Motor neuron (in vitro differentiated cells): ENCODE measurements at regions not wholly inside any gene's neighbourhood (a gene's known extent, or its start where the extent isn't known, plus 50 kb on each side); places are given as distances from the start of the nearest gene placed in this dataset.
A peak's percentile ranks its signal among the peaks of the same experiment; 100 is the strongest.

Source experiments
- ATAC-seq, 8 experiments: fragments of 200-7000 bp; cut with Tn5 transposase; replicated peaks in 6 of 8; 2 replicates each; pipeline ENCODE4 v1.8.0; 2021; ENCODE audit warnings: mild to moderate bottlenecking in 8 of 8, moderate library complexity in 8 of 8
- H3K27ac ChIP-seq, 2 donors: fragments of 250-450 bp; sonication (Bioruptor Pico); 2 replicates each; pipeline ENCODE4 v1.9.0; 2021; ENCODE audit warnings: antibody characterized with exemption in 2 of 2, mild to moderate bottlenecking in 2 of 2, moderate library complexity in 1 of 2
- H3K4me1 ChIP-seq, 2 donors: fragments of 250-450 bp; sonication (Bioruptor Pico); replicated peaks in 1 of 2; 2 replicates each; pipeline ENCODE4 v1.6.1; 2021; ENCODE audit warnings: antibody characterized with exemption in 2 of 2, mild to moderate bottlenecking in 2 of 2, moderate library complexity in 1 of 2
- H3K4me3 ChIP-seq, 5 donors: fragments of 250-450 bp; sonication (Bioruptor Pico); 2 replicates each; pipeline ENCODE4 v1.9.0; 2021; ENCODE audit warnings: antibody characterized with exemption in 5 of 5, mild to moderate bottlenecking in 5 of 5, moderate library complexity in 4 of 5
- WGBS, 10 experiments: fragments of 450-650 bp; shearing (Covaris generic); methylation state at CpG; one replicate each; pipeline ENCODE4 v1.0.0; 2022; 5-methylcytosine and 5-hydroxymethylcytosine counted together
- in situ Hi-C, 9 experiments: fragments of 400-800 bp; cut with MboI; loops; one replicate each; pipeline ENCODE4 v1.15.0; 2021; ENCODE audit warnings: low sequenced_read_pairs in 9 of 9, low pct_unique_long_range_greater_than_20kb in 2 of 9; ENCODE audit not compliant: unreplicated experiment in 9 of 9

GRCh38 chr6:80457439-80457933 lies 351.0 kb downstream of the BCKDHB start:
- ATAC-seq: peak; percentile 60 to 100 (median 83)
- no peak overlapping the region for H3K27ac ChIP-seq
- peaks cover 0 to 6% of the 10 kb centered on the region in 2 donors for H3K4me1 ChIP-seq
- in situ Hi-C loops: no loop called here
- no peak overlapping the region for H3K4me3 ChIP-seq
- WGBS, 10 experiments: 0 to 100% (median 77%) methylated on average over 1 to 3 of the region's 3 CpGs; no CpG with 5 or more reads in 1 of the 10 experiments

DNA sequence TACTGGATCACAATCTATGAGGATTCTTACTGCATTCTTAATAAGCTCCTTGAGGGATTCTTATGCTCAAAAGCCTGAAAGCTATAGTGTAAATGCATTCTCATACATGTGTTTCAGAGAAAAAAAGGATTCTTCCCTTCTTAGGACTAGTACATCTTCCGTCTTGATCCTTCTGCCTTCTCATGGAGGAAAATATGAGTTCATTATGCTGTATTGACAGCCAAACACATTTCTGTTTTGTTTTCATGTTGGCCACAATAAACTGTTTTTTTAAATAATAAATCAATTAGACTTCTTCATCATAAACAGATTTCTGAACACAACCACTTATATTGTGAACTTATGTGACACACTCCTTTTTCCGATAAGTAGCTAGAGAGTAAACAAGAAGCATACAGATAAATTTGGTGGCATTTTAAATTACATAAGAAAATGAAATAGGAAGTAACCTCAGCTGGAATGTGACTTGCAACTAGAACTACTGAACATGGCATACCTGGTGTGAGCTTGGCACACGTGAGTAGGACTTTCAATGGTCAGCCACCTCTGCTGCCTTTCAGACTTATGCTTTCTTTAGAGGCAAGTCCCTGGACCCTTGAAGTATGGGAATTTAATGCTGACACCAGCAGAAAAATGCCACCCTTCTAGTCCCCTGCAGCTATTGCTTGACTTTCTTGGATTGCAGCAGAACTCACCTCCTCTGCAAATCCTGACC lies 350.4 kb downstream of the BCKDHB start:
- in situ Hi-C loops: no loop called here
- ATAC-seq: no peak
- no peak overlapping the region for H3K4me3 ChIP-seq
- peaks cover 0 to 6% of the 10 kb centered on the region in 2 donors for H3K4me1 ChIP-seq
- H3K27ac ChIP-seq: no peak overlapping the region
- 57 to 100% (median 95%) methylated on average over 1 to 3 of the region's 3 CpGs for WGBS, 10 experiments

- peak in 3 of 8 experiments; percentile 16 to 72 (median 42) for ATAC-seq
- no peak overlapping the region for H3K27ac ChIP-seq
- WGBS, 10 experiments: 0 to 100% (median 78%) methylated on average over 1 to 4 of the region's 4 CpGs
- H3K4me1 ChIP-seq: peaks cover 0 to 3% of the 10 kb centered on the region in 2 donors
- in situ Hi-C loops: no loop called here
- H3K4me3 ChIP-seq: no peak overlapping the region
Observed at GRCh38 chr6:80454661-80455365, 348.3 kb downstream of the BCKDHB start.

DNA sequence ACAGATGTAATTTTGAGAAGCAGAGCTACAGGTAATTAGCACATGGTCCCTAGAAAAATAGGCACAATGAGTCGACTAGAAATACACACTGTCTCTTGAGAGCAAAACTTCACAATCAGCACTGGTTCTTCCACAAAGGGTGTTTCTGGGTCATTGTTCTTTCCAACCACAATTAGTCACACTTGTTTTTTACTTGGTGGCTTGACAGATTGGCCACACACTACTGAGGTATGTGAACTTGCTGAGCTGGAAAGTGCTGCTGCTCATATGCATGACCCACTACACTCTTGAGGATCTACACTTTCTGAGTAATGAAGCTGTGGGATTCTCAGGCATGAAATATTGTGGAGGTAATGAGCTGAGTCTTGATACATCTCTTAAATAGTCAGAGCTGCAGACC lies 347.7 kb downstream of the BCKDHB start:
- Histone ChIP-seq H3K27ac (no peak overlapping the region), H3K4me1 (peaks cover 0 to 3% of the 10 kb centered on the region in 2 donors), H3K4me3 (no peak overlapping the region)
- in situ Hi-C loops: no loop called here
- WGBS, 10 experiments: 0 to 100% (median 48%) methylated on average over 1 of the region's 1 CpG; no CpG with 5 or more reads in 4 of the 10 experiments
- ATAC-seq: peak in 4 of 8 experiments; percentile 34 to 57 (median 44)

DNA sequence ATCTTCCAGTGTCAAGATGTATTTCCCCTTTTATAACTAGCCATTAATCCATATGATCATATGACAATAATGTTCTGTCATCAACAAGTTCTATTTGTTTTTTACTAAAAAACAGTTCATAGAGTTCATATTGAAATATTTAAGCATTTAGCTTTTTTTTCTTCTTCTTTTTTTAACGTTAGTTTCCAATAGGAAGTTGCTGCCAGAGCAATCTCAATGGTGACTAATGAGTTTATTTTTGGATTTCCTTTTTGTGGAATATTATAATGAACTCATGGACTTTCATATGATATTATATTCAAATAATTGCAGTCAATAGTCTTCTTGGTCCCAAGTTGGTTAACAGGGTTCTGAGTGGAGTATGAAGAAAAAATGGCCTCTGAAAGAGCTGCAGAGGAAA lies 343.3 kb downstream of the BCKDHB start:
- in situ Hi-C loops: no loop called here
- WGBS, 10 experiments: 17 to 100% (median 90%) methylated on average over 1 of the region's 1 CpG; no CpG with 5 or more reads in 1 of the 10 experiments
- Histone ChIP-seq H3K27ac (no peak overlapping the region), H3K4me3 (no peak overlapping the region), H3K4me1 (no peaks in the 10 kb centered on the region)
- ATAC-seq: no peak

- Histone ChIP-seq H3K4me1 (no peaks in the 10 kb centered on the region), H3K27ac (no peak overlapping the region), H3K4me3 (no peak overlapping the region)
- WGBS, 10 experiments: 72 to 100% (median 91%) methylated on average over 1 to 5 of the region's 5 CpGs; no CpG with 5 or more reads in 2 of the 10 experiments
- in situ Hi-C loops: no loop called here
- no peak for ATAC-seq
Observed at GRCh38 chr6:80446454-80447045, 340.1 kb downstream of the BCKDHB start.

DNA sequence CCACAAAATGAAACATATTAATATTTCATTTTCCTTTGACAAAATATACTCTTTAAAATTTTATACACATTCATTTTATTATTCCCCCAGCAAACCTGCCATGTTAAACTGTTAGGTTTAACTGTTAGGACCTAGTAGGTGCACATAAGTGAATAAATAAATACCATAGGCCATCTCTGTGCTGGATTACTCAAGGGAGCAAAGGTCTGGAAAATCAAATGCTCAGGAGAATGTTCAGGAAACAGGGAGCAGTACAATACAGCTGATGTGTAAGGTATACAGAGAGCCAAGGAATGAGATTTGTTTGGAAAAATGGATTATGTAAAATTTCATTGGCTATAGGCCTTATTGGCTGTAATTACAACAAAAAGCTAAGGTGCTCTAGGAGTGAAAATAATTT lies 339.3 kb downstream of the BCKDHB start:
- peaks cover 0 to under 1% of the 10 kb centered on the region in 2 donors for H3K4me1 ChIP-seq
- ATAC-seq: no peak
- H3K27ac ChIP-seq: no peak overlapping the region
- H3K4me3 ChIP-seq: no peak overlapping the region
- in situ Hi-C loops: no loop called here

DNA sequence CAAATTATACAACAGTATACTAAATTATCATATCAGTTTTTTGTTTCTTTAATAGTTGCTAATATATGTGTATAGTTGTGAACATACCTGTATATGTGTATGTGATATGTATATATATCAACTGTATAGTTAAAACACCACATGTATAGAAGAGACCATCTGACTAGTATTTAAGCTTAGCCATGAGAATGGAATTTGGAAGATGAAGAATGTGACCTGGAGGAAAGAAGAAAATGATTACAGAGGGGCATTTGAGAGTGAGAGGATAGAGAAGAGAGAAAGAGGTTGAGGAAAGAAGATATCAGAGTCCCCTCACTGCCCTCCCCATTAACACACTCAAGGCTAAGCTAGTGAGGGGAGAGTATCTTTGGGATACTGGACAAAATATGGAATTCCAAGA lies 335.9 kb downstream of the BCKDHB start:
- no peak for ATAC-seq

DNA sequence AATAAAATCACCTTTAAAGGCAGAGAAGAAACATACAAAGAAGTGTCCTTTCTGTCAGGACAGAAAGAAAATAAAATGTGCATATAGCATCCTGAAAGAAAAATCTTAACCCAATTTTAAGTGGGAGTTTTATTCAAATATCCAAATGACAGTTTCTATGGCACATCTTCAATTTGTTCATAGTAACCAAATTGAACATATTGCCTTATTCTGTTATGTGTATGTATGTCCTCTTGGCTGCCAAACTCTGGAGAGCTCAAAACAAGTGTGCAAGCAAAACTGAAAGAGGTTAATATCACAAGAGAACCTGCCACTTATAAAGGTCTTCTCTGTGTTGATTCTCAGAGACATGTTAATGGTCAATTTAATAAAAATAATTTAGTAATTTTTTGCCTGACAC lies 334.7 kb downstream of the BCKDHB start:
- no peak overlapping the region for H3K27ac ChIP-seq
- H3K4me1 ChIP-seq: peaks cover 8 to 12% of the 10 kb centered on the region in 2 donors
- in situ Hi-C loops: no loop called here
- H3K4me3 ChIP-seq: no peak overlapping the region
- ATAC-seq: no peak

More for the DNA sequence above, 335.9 kb downstream of the BCKDHB start:
- in situ Hi-C loops: no loop called here
- H3K27ac ChIP-seq: no peak overlapping the region
- peaks cover 8 to 10% of the 10 kb centered on the region in 2 donors for H3K4me1 ChIP-seq
- no peak overlapping the region for H3K4me3 ChIP-seq

GRCh38 chr6:80440496-80441115 lies 334.1 kb downstream of the BCKDHB start:
- WGBS, 10 experiments: 52 to 100% (median 85%) methylated on average over 1 to 6 of the region's 6 CpGs
- Histone ChIP-seq H3K4me3 (no peak overlapping the region), H3K27ac (no peak overlapping the region), H3K4me1 (peaks cover 8 to 12% of the 10 kb centered on the region in 2 donors)
- in situ Hi-C loops: no loop called here
- ATAC-seq: peak in 2 of 8 experiments; percentile 29 to 40

DNA sequence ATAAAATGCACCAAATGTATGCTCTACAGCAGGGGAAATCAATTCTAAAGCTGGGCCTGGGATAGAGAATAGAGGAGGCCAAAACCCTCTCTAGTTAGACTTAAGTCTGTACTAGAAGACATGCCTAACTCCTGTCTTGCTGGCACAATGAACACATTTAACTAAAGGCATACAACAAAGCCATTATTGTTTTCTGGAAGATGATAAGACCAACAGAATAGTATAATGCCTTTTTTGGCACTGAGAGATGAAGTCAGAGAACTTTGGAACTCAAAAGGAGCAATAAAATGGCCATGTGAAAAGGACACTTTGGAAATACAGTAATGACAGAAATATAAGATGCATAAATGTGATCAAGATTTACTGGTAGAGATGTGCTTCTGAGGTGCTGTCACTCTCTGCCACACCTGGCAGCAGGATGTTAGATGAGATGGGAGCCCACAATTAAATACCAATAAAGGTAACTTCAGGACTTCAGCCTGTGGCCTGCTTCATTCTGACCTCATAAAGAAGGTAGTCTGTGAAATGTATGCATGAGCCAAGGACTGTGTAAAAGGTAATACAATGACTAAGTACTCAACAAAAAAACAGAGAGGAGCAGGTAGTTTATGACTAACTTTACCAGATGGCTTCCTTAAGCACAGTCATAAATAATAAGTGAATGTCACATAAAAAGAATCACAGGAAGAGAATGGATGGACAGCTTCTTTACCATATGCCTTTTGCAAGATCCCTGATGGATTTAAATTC lies 333.4 kb downstream of the BCKDHB start:
- peaks cover 8 to 12% of the 10 kb centered on the region in 2 donors for H3K4me1 ChIP-seq
- in situ Hi-C loops: no loop called here

GRCh38 chr6:80438772-80439171 lies 332.3 kb downstream of the BCKDHB start:
- Histone ChIP-seq H3K4me3 (no peak overlapping the region), H3K4me1 (peaks cover 8 to 12% of the 10 kb centered on the region in 2 donors), H3K27ac (no peak overlapping the region)
- ATAC-seq: peak; percentile 78 to 100 (median 100)
- in situ Hi-C loops: no loop called here
- 0 to 83% (median 0%) methylated on average over 1 to 2 of the region's 2 CpGs; no CpG with 5 or more reads in 4 of the 10 experiments for WGBS, 10 experiments

More for the DNA sequence above, 333.4 kb downstream of the BCKDHB start:
- ATAC-seq: no peak
- Histone ChIP-seq H3K27ac (no peak overlapping the region), H3K4me3 (no peak overlapping the region)
